ENCODE measurements at regions not wholly inside any gene's neighbourhood (a gene's known extent, or its start where the extent isn't known, plus 50 kb on each side); places are given as distances from the start of the nearest gene placed in this dataset.

DNA sequence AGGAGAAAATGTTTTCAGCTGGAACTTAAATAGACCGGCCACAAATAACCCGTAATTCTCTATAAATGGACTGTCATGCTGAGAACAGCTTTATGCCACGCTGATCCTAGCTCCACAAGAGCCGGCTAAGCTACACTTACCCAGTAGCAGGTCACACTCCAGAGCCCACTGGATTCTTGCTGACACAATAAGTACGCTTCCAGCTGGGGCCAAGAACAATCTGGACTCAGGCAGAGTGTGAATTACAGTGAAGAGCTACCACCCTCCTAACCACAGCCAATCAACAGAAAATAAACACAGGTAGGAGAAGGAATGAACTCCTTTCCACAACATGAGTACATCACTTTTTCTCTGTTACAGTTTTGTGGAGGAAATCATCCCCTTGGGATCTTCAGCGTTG is 531.3 kb downstream of the GALC start:
- no peak for DNase-seq (ENCODE audit: low spot score)
- H3K27me3 Mint-ChIP-seq (ENCODE audit: unreplicated experiment) = peaks cover 1% of the 10 kb centered on the region
- no peaks in the 10 kb centered on the region for H3K4me1 Mint-ChIP-seq (ENCODE audit: unreplicated experiment)
- H3K36me3 Mint-ChIP-seq (ENCODE audit: low read depth, unreplicated experiment) = no peaks in the 10 kb centered on the region
- TF ChIP-seq, protein P1, sequence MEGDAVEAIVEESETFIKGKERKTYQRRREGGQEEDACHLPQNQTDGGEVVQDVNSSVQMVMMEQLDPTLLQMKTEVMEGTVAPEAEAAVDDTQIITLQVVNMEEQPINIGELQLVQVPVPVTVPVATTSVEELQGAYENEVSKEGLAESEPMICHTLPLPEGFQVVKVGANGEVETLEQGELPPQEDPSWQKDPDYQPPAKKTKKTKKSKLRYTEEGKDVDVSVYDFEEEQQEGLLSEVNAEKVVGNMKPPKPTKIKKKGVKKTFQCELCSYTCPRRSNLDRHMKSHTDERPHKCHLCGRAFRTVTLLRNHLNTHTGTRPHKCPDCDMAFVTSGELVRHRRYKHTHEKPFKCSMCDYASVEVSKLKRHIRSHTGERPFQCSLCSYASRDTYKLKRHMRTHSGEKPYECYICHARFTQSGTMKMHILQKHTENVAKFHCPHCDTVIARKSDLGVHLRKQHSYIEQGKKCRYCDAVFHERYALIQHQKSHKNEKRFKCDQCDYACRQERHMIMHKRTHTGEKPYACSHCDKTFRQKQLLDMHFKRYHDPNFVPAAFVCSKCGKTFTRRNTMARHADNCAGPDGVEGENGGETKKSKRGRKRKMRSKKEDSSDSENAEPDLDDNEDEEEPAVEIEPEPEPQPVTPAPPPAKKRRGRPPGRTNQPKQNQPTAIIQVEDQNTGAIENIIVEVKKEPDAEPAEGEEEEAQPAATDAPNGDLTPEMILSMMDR (IDR thresholded peaks at IDR 0.05; ENCODE audit: unreplicated experiment) = no peak
- no peak overlapping the region for H3K27ac Mint-ChIP-seq (ENCODE audit: unreplicated experiment)
- H3K4me3 Mint-ChIP-seq (ENCODE audit: unreplicated experiment) = no peak overlapping the region
- H3K9me3 Mint-ChIP-seq (ENCODE audit: unreplicated experiment) = no peaks in the 10 kb centered on the region

DNA sequence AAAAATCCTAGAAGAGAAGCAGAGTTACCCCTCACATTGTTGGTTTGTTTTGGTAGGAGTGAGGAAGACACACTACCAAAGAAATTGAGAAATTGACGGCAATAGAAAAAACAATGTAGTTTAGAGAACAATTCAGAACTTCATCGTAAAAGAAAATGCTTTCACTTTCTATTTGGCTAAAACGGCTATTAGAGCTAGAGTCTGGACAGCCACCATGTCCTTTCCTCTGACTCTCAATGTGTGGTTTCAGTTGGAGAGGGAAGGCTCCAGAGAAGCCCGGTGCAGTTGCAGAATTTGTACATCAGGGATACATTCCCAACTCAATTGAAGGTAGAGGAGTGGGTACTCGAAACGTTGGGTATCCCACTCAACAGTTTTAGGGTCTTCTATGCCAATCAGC is 535.3 kb downstream of the GALC start:
- H3K4me3 Mint-ChIP-seq (ENCODE audit: unreplicated experiment) = no peak overlapping the region
- no peaks in the 10 kb centered on the region for H3K9me3 Mint-ChIP-seq (ENCODE audit: unreplicated experiment)
- no peak for DNase-seq (ENCODE audit: low spot score)
- no peaks in the 10 kb centered on the region for H3K4me1 Mint-ChIP-seq (ENCODE audit: unreplicated experiment)
- H3K36me3 Mint-ChIP-seq (ENCODE audit: low read depth, unreplicated experiment) = no peaks in the 10 kb centered on the region
- TF ChIP-seq, protein P1 (IDR thresholded peaks at IDR 0.05; ENCODE audit: unreplicated experiment) = no peak
- H3K27me3 Mint-ChIP-seq (ENCODE audit: unreplicated experiment) = peaks cover 1% of the 10 kb centered on the region
- H3K27ac Mint-ChIP-seq (ENCODE audit: unreplicated experiment) = no peak overlapping the region

DNA sequence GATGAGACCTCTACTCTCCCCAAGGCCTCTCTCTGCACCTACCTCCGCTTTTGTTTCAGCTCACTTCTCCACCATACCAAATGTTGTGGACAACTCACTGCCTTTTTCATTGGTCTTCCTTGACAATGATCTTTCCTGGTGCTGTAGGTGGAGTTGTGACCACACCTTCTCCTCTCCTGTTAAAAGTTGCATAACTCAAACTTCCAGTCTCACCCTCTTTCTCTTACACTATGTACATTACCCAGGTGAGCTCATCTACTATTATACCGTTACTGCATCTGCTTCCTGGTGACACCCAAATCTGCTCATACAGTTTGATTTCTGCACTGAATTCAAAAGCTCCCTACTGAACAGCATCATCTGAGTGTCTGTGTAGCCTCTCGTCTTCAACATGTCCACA is 542.8 kb downstream of the GALC start:
- Mint-ChIP-seq H3K4me3 (ENCODE audit: unreplicated experiment) (no peak overlapping the region), H3K9me3 (ENCODE audit: unreplicated experiment) (no peaks in the 10 kb centered on the region), H3K27ac (ENCODE audit: unreplicated experiment) (no peak overlapping the region), H3K27me3 (ENCODE audit: unreplicated experiment) (no peaks in the 10 kb centered on the region), H3K4me1 (ENCODE audit: unreplicated experiment) (no peaks in the 10 kb centered on the region), H3K36me3 (ENCODE audit: low read depth, unreplicated experiment) (no peaks in the 10 kb centered on the region)
- TF ChIP-seq, protein P1 (IDR thresholded peaks at IDR 0.05; ENCODE audit: unreplicated experiment) = no peak
- DNase-seq (ENCODE audit: low spot score) = no peak

DNA sequence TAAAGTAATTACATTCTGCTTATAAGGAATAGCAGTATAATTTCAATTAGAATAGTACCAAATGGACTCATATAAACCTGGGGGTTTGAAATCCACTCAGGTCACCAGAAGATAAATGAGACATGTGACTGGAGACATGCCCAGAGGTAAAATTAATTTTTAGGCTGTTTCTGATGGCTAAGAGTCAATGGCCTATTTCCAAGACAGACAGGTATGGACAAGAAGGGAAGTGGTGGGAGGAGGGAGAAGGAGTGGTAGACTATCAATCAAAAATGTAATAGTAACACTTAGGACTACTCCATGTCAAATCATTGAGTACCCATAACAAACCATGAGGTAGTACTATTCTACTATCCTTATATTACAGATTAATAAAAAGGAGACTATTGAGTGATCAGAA is 544.0 kb downstream of the GALC start:
- H3K9me3 Mint-ChIP-seq (ENCODE audit: unreplicated experiment) = no peaks in the 10 kb centered on the region
- no peaks in the 10 kb centered on the region for H3K36me3 Mint-ChIP-seq (ENCODE audit: low read depth, unreplicated experiment)
- H3K27ac Mint-ChIP-seq (ENCODE audit: unreplicated experiment) = no peak overlapping the region
- no peaks in the 10 kb centered on the region for H3K27me3 Mint-ChIP-seq (ENCODE audit: unreplicated experiment)
- H3K4me3 Mint-ChIP-seq (ENCODE audit: unreplicated experiment) = no peak overlapping the region
- no peaks in the 10 kb centered on the region for H3K4me1 Mint-ChIP-seq (ENCODE audit: unreplicated experiment)
- TF ChIP-seq, protein P1 (IDR thresholded peaks at IDR 0.05; ENCODE audit: unreplicated experiment) = no peak
- DNase-seq (ENCODE audit: low spot score) = no peak

DNA sequence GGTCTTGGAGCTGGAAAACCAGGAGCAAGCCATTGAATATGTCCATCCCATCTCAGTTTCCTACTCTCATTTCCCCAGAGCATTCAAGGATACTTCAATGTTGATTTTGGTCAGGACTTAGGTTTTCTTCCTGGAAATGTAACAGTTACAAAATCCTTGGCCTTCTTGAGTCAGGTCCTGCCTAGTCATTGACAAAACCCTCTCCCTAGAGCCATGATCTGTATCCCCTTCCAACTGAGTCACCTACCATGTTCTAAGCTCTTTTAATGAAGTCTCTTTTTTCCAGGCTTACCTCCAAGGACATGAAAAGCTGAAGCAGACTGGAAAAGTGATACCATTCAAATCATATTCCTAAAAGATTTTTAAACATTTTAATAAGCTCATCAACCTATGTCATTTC is 549.2 kb downstream of the GALC start:
- DNase-seq (ENCODE audit: low spot score) = no peak

More for the DNA sequence above, 549.2 kb downstream of the GALC start:
- Mint-ChIP-seq H3K4me1 (ENCODE audit: unreplicated experiment) (no peaks in the 10 kb centered on the region), H3K9me3 (ENCODE audit: unreplicated experiment) (no peaks in the 10 kb centered on the region), H3K27ac (ENCODE audit: unreplicated experiment) (no peak overlapping the region), H3K4me3 (ENCODE audit: unreplicated experiment) (no peak overlapping the region), H3K36me3 (ENCODE audit: low read depth, unreplicated experiment) (no peaks in the 10 kb centered on the region), H3K27me3 (ENCODE audit: unreplicated experiment) (no peaks in the 10 kb centered on the region)
- TF ChIP-seq, protein P1 (IDR thresholded peaks at IDR 0.05; ENCODE audit: unreplicated experiment) = no peak
